ENCODE measurements at regions not wholly inside any gene's neighbourhood (a gene's known extent, or its start where the extent isn't known, plus 50 kb on each side); places are given as distances from the start of the nearest gene placed in this dataset.

GRCh38 chr4:98816386-98816785 lies 112.5 kb downstream of the EIF4E start:
- no TSS peak for BruUV-seq (replicated peaks)
- ChIA-PET CTCF (no interaction called here), POLR2A (no interaction called here), RAD21 (ENCODE audit: low non-redundant PET in 1 of 2, low total read pairs in 2 of 2, uncharacterized antibody in 2 of 2, unreplicated experiment in 2 of 2) (no interaction called here)
- no peak overlapping the region for H2AFZ ChIP-seq (ENCODE audit: low read depth, low read length, poor library complexity, severe bottlenecking)
- no peaks in the 10 kb centered on the region for H3K27me3 ChIP-seq (ENCODE audit: insufficient read depth, low read length)
- TF ChIP-seq EZH2phosphoT487 (IDR thresholded peaks at IDR 0.05; ENCODE audit: borderline replicate concordance): no peak
- no peak for TF ChIP-seq JUND (IDR thresholded peaks at IDR 0.05)
- no peak for TF ChIP-seq CBX3 (IDR thresholded peaks at IDR 0.05; ENCODE audit: low read depth)
- TF ChIP-seq, protein P1, sequence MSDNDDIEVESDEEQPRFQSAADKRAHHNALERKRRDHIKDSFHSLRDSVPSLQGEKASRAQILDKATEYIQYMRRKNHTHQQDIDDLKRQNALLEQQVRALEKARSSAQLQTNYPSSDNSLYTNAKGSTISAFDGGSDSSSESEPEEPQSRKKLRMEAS (IDR thresholded peaks at IDR 0.05): no peak
- no peak for TF ChIP-seq SP1 (IDR thresholded peaks at IDR 0.05; ENCODE audit: low read depth)
- TF ChIP-seq FOSL1 (IDR thresholded peaks at IDR 0.05; ENCODE audit: low read depth): no peak
- TF ChIP-seq EZH2 (IDR thresholded peaks at IDR 0.05): no peak
- TF ChIP-seq ZNF274 (IDR thresholded peaks at IDR 0.05; ENCODE audit: low read depth, low read length): no peak
- no peak for TF ChIP-seq ELF1 (IDR thresholded peaks at IDR 0.05; ENCODE audit: borderline replicate concordance, low read depth)
- TF ChIP-seq CEBPB (IDR thresholded peaks at IDR 0.05; ENCODE audit: low read depth): no peak
- no peak for TF ChIP-seq SIN3A (IDR thresholded peaks at IDR 0.05; ENCODE audit: low read depth)
- H3K9me3 ChIP-seq (ENCODE audit: control insufficient read depth in 1 of 2, insufficient read depth in 1 of 2, low read depth in 1 of 2, low read length in 2 of 2): 0 out of 4 replicates have a peak, but pooled peaks cover 0 to 6% of the 10 kb centered on the region in 2 experiments
- intact Hi-C loops (cut with micrococcal nuclease): no loop called here
- no peaks in the 10 kb centered on the region for H3K4me1 ChIP-seq (ENCODE audit: control insufficient read depth in 1 of 2, insufficient read depth in 2 of 2, low read length in 2 of 2)
- no peak overlapping the region for H3K4me3 ChIP-seq (replicated peaks in 1 of 2; ENCODE audit: low read depth in 1 of 2, low read length in 2 of 2)
- no peak overlapping the region for H3K4me2 ChIP-seq (ENCODE audit: low read length)
- H3K9me2 ChIP-seq (ENCODE audit: insufficient read depth): no peaks in the 10 kb centered on the region
- H4K20me1 ChIP-seq (ENCODE audit: insufficient read depth): no peaks in the 10 kb centered on the region
- H3K27ac ChIP-seq (ENCODE audit: low read depth, low read length): no peak overlapping the region
- no peak for DNase-seq (ENCODE audit: low read depth, low spot score)
- no peak for ATAC-seq
- no peaks in the 10 kb centered on the region for H3K36me3 ChIP-seq (ENCODE audit: control insufficient read depth in 1 of 2, insufficient read depth in 2 of 2, low read length in 2 of 2)
- H3K9ac ChIP-seq (ENCODE audit: low read length): no peak overlapping the region
- no peaks in the 10 kb centered on the region for H3K79me2 ChIP-seq (ENCODE audit: insufficient read depth, low read length)

DNA sequence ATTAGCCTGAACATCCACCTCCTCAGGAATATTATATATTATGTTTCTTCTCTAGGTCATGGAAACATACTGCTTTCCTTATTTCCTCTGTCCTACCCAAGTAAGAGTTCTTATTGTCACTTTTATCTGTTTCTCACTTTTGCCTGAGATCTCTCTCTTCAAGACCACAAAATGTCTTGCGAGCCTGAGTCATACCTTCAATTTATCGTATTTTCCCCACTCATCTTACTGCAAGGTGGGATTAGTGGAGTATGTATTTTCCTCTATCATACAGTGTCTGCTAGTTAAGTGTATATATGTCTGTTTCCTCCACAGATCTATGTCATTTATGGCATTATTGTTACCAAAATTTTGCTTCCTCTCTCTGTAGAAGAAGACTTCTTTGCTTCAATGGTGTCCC lies 124.5 kb downstream of the EIF4E start:
- DNase-seq (ENCODE audit: low read depth, low spot score) (no peak), ATAC-seq (no peak)
- BruUV-seq (replicated peaks): no TSS peak
- RAD21 ChIA-PET (ENCODE audit: low non-redundant PET in 1 of 2, low total read pairs in 2 of 2, uncharacterized antibody in 2 of 2, unreplicated experiment in 2 of 2): no interaction called here
- TF ChIP-seq ELF1 (IDR thresholded peaks at IDR 0.05; ENCODE audit: borderline replicate concordance, low read depth): no peak
- TF ChIP-seq, protein P2, sequence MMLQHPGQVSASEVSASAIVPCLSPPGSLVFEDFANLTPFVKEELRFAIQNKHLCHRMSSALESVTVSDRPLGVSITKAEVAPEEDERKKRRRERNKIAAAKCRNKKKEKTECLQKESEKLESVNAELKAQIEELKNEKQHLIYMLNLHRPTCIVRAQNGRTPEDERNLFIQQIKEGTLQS (IDR thresholded peaks at IDR 0.05): no peak
- no peak for TF ChIP-seq CTCF (IDR thresholded peaks at IDR 0.05 in 2 of 3, conservative IDR thresholded peaks at IDR 0.05 in 1 of 3; ENCODE audit: borderline replicate concordance in 1 of 3, insufficient read depth in 1 of 3, low read depth in 2 of 3, low read length in 2 of 3)
- TF ChIP-seq EZH2 (IDR thresholded peaks at IDR 0.05): no peak
- no peak for TF ChIP-seq JUND (IDR thresholded peaks at IDR 0.05)
- TF ChIP-seq, protein P1 (IDR thresholded peaks at IDR 0.05): no peak
- no peak for TF ChIP-seq ZBTB33 (IDR thresholded peaks at IDR 0.05; ENCODE audit: extremely low read depth, insufficient replicate concordance, low read length)
- no peak for TF ChIP-seq YY1 (IDR thresholded peaks at IDR 0.05; ENCODE audit: extremely low read depth, insufficient replicate concordance, low read depth, low read length)
- no peak for TF ChIP-seq SP1 (IDR thresholded peaks at IDR 0.05; ENCODE audit: low read depth)
- TF ChIP-seq SIN3A (IDR thresholded peaks at IDR 0.05; ENCODE audit: low read depth): no peak
- TF ChIP-seq POLR2A (IDR thresholded peaks at IDR 0.05; ENCODE audit: borderline replicate concordance, extremely low read depth, insufficient read depth, insufficient read length): no peak
- no peak for TF ChIP-seq SRF (IDR thresholded peaks at IDR 0.05; ENCODE audit: low read depth)
- no peak for TF ChIP-seq CBX3 (IDR thresholded peaks at IDR 0.05; ENCODE audit: low read depth)
- TF ChIP-seq RAD21 (IDR thresholded peaks at IDR 0.05; ENCODE audit: low read depth): no peak
- Histone ChIP-seq H3K36me3 (ENCODE audit: control insufficient read depth in 1 of 2, insufficient read depth in 2 of 2, low read length in 2 of 2) (no peaks in the 10 kb centered on the region), H3K4me3 (replicated peaks in 1 of 2; ENCODE audit: low read depth in 1 of 2, low read length in 2 of 2) (no peak overlapping the region), H3K4me1 (ENCODE audit: control insufficient read depth in 1 of 2, insufficient read depth in 2 of 2, low read length in 2 of 2) (no peaks in the 10 kb centered on the region; a peak in 1 of 4 replicates), H4K20me1 (ENCODE audit: insufficient read depth) (no peaks in the 10 kb centered on the region), H3K27me3 (ENCODE audit: insufficient read depth, low read length) (no peaks in the 10 kb centered on the region), H3K9me2 (ENCODE audit: insufficient read depth) (no peaks in the 10 kb centered on the region), H2AFZ (ENCODE audit: low read depth, low read length, poor library complexity, severe bottlenecking) (no peak overlapping the region), H3K9me3 (ENCODE audit: control insufficient read depth in 1 of 2, insufficient read depth in 1 of 2, low read depth in 1 of 2, low read length in 2 of 2) (no peaks in the 10 kb centered on the region), H3K9ac (ENCODE audit: low read length) (no peak overlapping the region), H3K4me2 (ENCODE audit: low read length) (no peak overlapping the region), H3K27ac (ENCODE audit: low read depth, low read length) (no peak overlapping the region), H3K79me2 (ENCODE audit: insufficient read depth, low read length) (no peaks in the 10 kb centered on the region)
- intact Hi-C loops (cut with micrococcal nuclease): no loop called here
- POLR2A ChIA-PET: no interaction called here
- CTCF ChIA-PET: no interaction called here

Measured in HCT116 (cell line).